K562 (cell line): ENCODE measurements at regions not wholly inside any gene's neighbourhood (a gene's known extent, or its start where the extent isn't known, plus 50 kb on each side); places are given as distances from the start of the nearest gene placed in this dataset.

Source experiments
- ATAC-seq: fragments of 200-7000 bp; cut with Tn5 transposase; 3 replicates; pipeline ENCODE4 v1.9.1; 2020; ENCODE audit warnings: moderate library complexity
- BruUV-seq: library from RNA; stranded (reverse); fragments of 400-500 nt; replicated peaks from 2 replicates; lab custom pipeline; 2021; lab: Mats Ljungman, UMichigan
- CTCF ChIA-PET: fragments of 300-600 bp; formaldehyde crosslinking; extraction: SDS; loops from one replicate; lab custom pipeline; 2021; ENCODE audit warnings: low intra/inter-chr PET ratio; lab: Yijun Ruan, JAX
- POLR2A ChIA-PET: fragments of 300-600, 350-650 bp; sonication (Branson Sonifier 250); formaldehyde crosslinking; extraction: SDS; loops from one replicate; lab custom pipeline; 2021; ENCODE audit warnings: antibody characterized with exemption, inconsistent platforms; lab: Yijun Ruan, JAX
- DNase-seq, 4 experiments: peaks; one replicate each; pipeline versions ENCODE4 v3.0.0 to v3.0.0-alpha.2; 2011 to 2018; ENCODE audit warnings: low spot score in 3 of 4, mixed read lengths in 3 of 4; ENCODE audit errors: extremely low read depth in 1 of 4
- FAIRE-seq: peaks from 2 replicates; lab custom pipeline; 2011; peaks lifted over from hg19 to GRCh38; lab: Jason Lieb, UNC
- H2AFZ ChIP-seq: 2 replicates; pipeline ENCODE4 v1.6.0; 2011; ENCODE audit warnings: low read depth, low read length, control low read depth, inconsistent platforms
- H3K27ac ChIP-seq: fragments of 200-600 bp; 3 replicates; pipeline ENCODE4 v1.8.0; 2011; ENCODE audit warnings: low read depth, mild to moderate bottlenecking, control low read depth, inconsistent platforms, low read length, moderate library complexity, mixed read lengths; ENCODE audit errors: extremely low read depth
- H3K27me3 ChIP-seq, 2 experiments: fragments of 300-600 bp in 1 of 2; 2 replicates in 1 of 2; 3 replicates in 1 of 2; pipeline versions ENCODE4 v1.6.0 to v1.8.0; 2011; ENCODE audit warnings: inconsistent platforms in 2 of 2, low read length in 2 of 2, mild to moderate bottlenecking in 1 of 2, mixed read lengths in 1 of 2, moderate library complexity in 1 of 2; ENCODE audit not compliant: control insufficient read depth in 2 of 2, insufficient read depth in 2 of 2
- H3K36me3 ChIP-seq: fragments of 300-600 bp; 3 replicates; pipeline ENCODE4 v1.8.0; 2011; ENCODE audit warnings: mild to moderate bottlenecking, low read length, inconsistent platforms; ENCODE audit not compliant: control insufficient read depth, insufficient read depth
- H3K4me1 ChIP-seq, 2 experiments: fragments of 200-600 bp in 1 of 2; replicated peaks in 1 of 2; 2 replicates in 1 of 2; 3 replicates in 1 of 2; pipeline versions ENCODE4 v1.5.1 to v1.8.0; 2011; ENCODE audit warnings: inconsistent platforms in 2 of 2, low read length in 2 of 2, mild to moderate bottlenecking in 1 of 2, mixed read lengths in 1 of 2, moderate library complexity in 1 of 2; ENCODE audit not compliant: control insufficient read depth in 2 of 2, insufficient read depth in 2 of 2
- H3K4me2 ChIP-seq: 2 replicates; pipeline ENCODE4 v1.6.1; 2011; ENCODE audit warnings: low read length, control low read depth, inconsistent platforms, mixed read lengths; ENCODE audit not compliant: insufficient read depth
- H3K4me3 ChIP-seq: fragments of 200-600 bp; sonication (generic), shearing (Covaris generic); 2 replicates; pipeline ENCODE4 v1.5.1; 2016; ENCODE audit warnings: control low read depth, inconsistent platforms
- H3K79me2 ChIP-seq: fragments of 200-600 bp; 3 replicates; pipeline ENCODE4 v1.8.0; 2011; ENCODE audit warnings: low read length, inconsistent platforms; ENCODE audit not compliant: control insufficient read depth, insufficient read depth
- H3K9ac ChIP-seq, 2 experiments: 2 replicates each; pipeline versions ENCODE4 v1.6.0 to v1.6.1; 2011; ENCODE audit warnings: low read depth in 2 of 2, low read length in 2 of 2, control low read depth in 1 of 2, inconsistent platforms in 1 of 2, mild to moderate bottlenecking in 1 of 2, mixed read lengths in 1 of 2; ENCODE audit not compliant: insufficient read depth in 1 of 2
- H3K9me1 ChIP-seq: one replicate; pipeline ENCODE4 v1.6.0; 2011; ENCODE audit warnings: inconsistent platforms, mild to moderate bottlenecking, low read length, moderate library complexity; ENCODE audit not compliant: control insufficient read depth, insufficient read depth
- H3K9me3 ChIP-seq: replicated peaks from 2 replicates; pipeline ENCODE4 v1.5.1; 2011; ENCODE audit warnings: low read depth, low read length, inconsistent platforms; ENCODE audit not compliant: control insufficient read depth, insufficient read depth
- H4K20me1 ChIP-seq: replicated peaks from 2 replicates; pipeline ENCODE4 v1.6.1; 2011; ENCODE audit warnings: low read length, inconsistent platforms, mixed read lengths; ENCODE audit not compliant: control insufficient read depth, insufficient read depth
- ATF6 ChIP-seq: sonication (generic); formaldehyde crosslinking; IDR thresholded peaks from 2 replicates; pipeline ENCODE4 v1.4.0; 2020; ENCODE audit warnings: mild to moderate bottlenecking, missing genetic modification reagents
- BHLHE40 ChIP-seq: IDR thresholded peaks from 2 replicates; pipeline ENCODE4 v1.6.1; 2011; ENCODE audit warnings: low read length, improper control_type of control experiment
- CXXC5 ChIP-seq: fragments of 250-450 bp; sonication (Bioruptor Pico); IDR thresholded peaks from 2 replicates; pipeline ENCODE4 v1.8.0; 2022; ENCODE audit warnings: inconsistent platforms, mild to moderate bottlenecking, moderate library complexity
- ETV5 ChIP-seq: sonication (generic); formaldehyde crosslinking; IDR thresholded peaks from 2 replicates; pipeline ENCODE4 v1.4.0; 2020; ENCODE audit warnings: low read depth, mild to moderate bottlenecking, missing genetic modification reagents
- HLTF ChIP-seq: fragments of 450-650 bp; IDR thresholded peaks from 2 replicates; pipeline ENCODE4 v1.6.1; 2016
- JUNB ChIP-seq: fragments of 450-650 bp; formaldehyde crosslinking; conservative IDR thresholded peaks from 2 replicates; pipeline ENCODE4 v1.4.0; 2020; ENCODE audit warnings: mild to moderate bottlenecking
- KLF16 ChIP-seq: IDR thresholded peaks from 2 replicates; pipeline ENCODE4 v1.6.1; 2016; ENCODE audit warnings: antibody characterized with exemption
- MCM5 ChIP-seq: fragments of 450-650 bp; IDR thresholded peaks from 2 replicates; pipeline ENCODE4 v1.6.1; 2016; ENCODE audit warnings: low read depth
- MITF ChIP-seq: IDR thresholded peaks from 2 replicates; pipeline ENCODE4 v1.6.1; 2014; ENCODE audit warnings: antibody characterized with exemption
- PURB ChIP-seq: sonication (generic); formaldehyde crosslinking; IDR thresholded peaks from 2 replicates; pipeline ENCODE4 v1.9.0; 2021; ENCODE audit warnings: low read depth, mild to moderate bottlenecking, missing genetic modification reagents
- RB1 ChIP-seq: fragments of 450-650 bp; IDR thresholded peaks from 2 replicates; pipeline ENCODE4 v1.6.1; 2017; ENCODE audit warnings: low read depth, mild to moderate bottlenecking
- RFX5 ChIP-seq: IDR thresholded peaks from 2 replicates; pipeline ENCODE4 v1.6.1; 2011; ENCODE audit warnings: low read depth, mild to moderate bottlenecking, improper control_type of control experiment, low read length
- RUNX1 ChIP-seq: sonication (generic); IDR thresholded peaks from 2 replicates; pipeline ENCODE4 v1.6.1; 2016; ENCODE audit warnings: antibody characterized with exemption, low read depth
- TRIM24 ChIP-seq, 2 experiments: fragments of 450-650 bp; IDR thresholded peaks; 2 replicates each; pipeline ENCODE4 v1.6.1; 2016
- ZNF124 ChIP-seq: sonication (generic); formaldehyde crosslinking; IDR thresholded peaks from 2 replicates; pipeline ENCODE4 v1.8.1; 2022; ENCODE audit warnings: missing genetic modification reagents
- ZNF507 ChIP-seq: conservative IDR thresholded peaks from 2 replicates; pipeline ENCODE4 v1.6.1; 2017; ENCODE audit warnings: missing genetic modification characterization, missing compliant biosample characterization
- WGBS: fragments of 100-300 bp; shearing (Covaris generic); methylation state at CpG from one replicate; pipeline ENCODE4 v1.1.6; 2016; ENCODE audit warnings: low coverage, mixed read lengths; ENCODE audit not compliant: insufficient coverage; ENCODE audit errors: missing lambda C conversion rate; 5-methylcytosine and 5-hydroxymethylcytosine counted together
- in situ Hi-C: fragments of 300-500 bp; cut with MboI; formaldehyde crosslinking; loops from 4 replicates; pipeline ENCODE4 v1.15.0; 2018; ENCODE audit warnings: inconsistent platforms, mixed read lengths
- intact Hi-C: fragments of 100-400 bp; cut with micrococcal nuclease; formaldehyde crosslinking; loops from 2 replicates; pipeline ENCODE4 v1.14.2; 2022

- BruUV-seq = no TSS peak
- no peaks in the 10 kb centered on the region for H3K36me3 ChIP-seq
- H3K4me3 ChIP-seq = no peak overlapping the region
- no peak overlapping the region for H2AFZ ChIP-seq
- H3K9me1 ChIP-seq = no peaks in the 10 kb centered on the region
- no peak for ATAC-seq
- no peaks in the 10 kb centered on the region for H3K79me2 ChIP-seq
- intact Hi-C loops = no loop called here
- H3K27ac ChIP-seq = no peak overlapping the region
- no peaks in the 10 kb centered on the region for H3K4me1 ChIP-seq
- no peak overlapping the region for H3K9ac ChIP-seq
- ChIA-PET POLR2A (interaction anchor here (0.5 to 1.1 kb wide), 2 partner anchors 11 to 297 kb away, joined by 3 read pairs; no protein-coding TSS in a partner anchor), CTCF (interaction anchor here (0.5 kb wide), 1 partner anchor 558 kb away, joined by 4 read pairs; no protein-coding TSS in a partner anchor)
- in situ Hi-C loops = no loop called here
- no peak overlapping the region for H3K4me2 ChIP-seq
- FAIRE-seq = no peak
- TF ChIP-seq RB1 (no peak), KLF16 (no peak), ATF6 (CRISPR knock-in tag) (no peak), HLTF (no peak), TRIM24 (IDR thresholded peaks at IDR 0.05) (no peak), ZNF124 (CRISPR knock-in tag) (no peak), MITF (no peak), PURB (no peak), RUNX1 (no peak), MCM5 (no peak), ETV5 (CRISPR knock-in tag) (no peak), BHLHE40 (no peak), RFX5 (no peak), JUNB (no peak), ZNF507 (tag) (no peak), CXXC5 (CRISPR knock-in tag) (no peak)
- H4K20me1 ChIP-seq = no peaks in the 10 kb centered on the region
- H3K27me3 ChIP-seq = peaks cover 2 to 10% of the 10 kb centered on the region in 2 experiments; a peak in 2 of 5 replicates
- no peak for DNase-seq
- H3K9me3 ChIP-seq = no peaks in the 10 kb centered on the region
- WGBS = 5% methylated on average over 2 of the region's 2 CpGs
These were observed 112.4 kb upstream of the RBPJ start for GRCh38 chr4:26208237-26208994.
